NCI-H1105 (cell line): ENCODE measurements at regions not wholly inside any gene's neighbourhood (a gene's known extent, or its start where the extent isn't known, plus 50 kb on each side); places are given as distances from the start of the nearest gene placed in this dataset.

Source experiments
- DNase-seq: peaks from one replicate; lab custom pipeline; 2025; lab: John Stamatoyannopoulos, UW

DNA sequence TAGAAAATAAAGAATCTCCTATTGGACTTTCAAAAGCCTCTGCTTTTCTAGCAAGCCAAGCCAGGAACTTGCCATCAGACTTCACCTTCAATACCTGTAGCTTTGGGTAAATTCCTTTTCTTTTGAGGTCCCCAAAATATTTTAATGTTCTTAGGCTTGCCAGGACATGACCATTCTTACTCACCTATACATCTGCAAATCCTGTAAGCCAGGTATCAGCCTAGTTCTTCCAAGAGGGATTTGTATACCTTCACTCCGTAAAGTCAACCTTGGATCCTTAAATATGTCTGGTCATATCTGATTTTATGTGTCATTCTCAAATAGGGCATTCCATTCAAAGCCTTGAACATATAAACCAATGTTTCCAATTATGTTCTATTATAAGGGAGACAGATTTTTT is 210.6 kb upstream of the CELF2 start:
- no peak for DNase-seq

DNA sequence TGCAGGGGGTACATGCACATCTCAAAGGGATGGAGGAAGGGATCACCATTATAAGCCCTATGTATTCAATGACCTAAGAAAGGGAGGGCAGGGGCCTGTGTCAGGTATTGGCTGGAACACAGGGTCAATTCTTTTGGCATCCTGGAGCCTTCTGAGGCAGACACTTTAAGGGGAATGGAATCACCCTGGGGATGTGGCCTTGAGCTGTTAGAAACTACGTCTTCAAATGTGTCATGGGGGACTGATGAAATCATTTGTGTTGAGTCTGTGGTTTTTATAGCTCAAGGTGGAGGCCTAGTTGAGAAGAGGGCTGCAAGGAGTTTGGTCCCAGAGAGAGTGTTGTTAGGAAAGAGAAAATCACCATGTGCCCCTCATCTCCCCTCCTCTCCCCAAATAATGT is 206.1 kb upstream of the CELF2 start:
- no peak for DNase-seq

DNA sequence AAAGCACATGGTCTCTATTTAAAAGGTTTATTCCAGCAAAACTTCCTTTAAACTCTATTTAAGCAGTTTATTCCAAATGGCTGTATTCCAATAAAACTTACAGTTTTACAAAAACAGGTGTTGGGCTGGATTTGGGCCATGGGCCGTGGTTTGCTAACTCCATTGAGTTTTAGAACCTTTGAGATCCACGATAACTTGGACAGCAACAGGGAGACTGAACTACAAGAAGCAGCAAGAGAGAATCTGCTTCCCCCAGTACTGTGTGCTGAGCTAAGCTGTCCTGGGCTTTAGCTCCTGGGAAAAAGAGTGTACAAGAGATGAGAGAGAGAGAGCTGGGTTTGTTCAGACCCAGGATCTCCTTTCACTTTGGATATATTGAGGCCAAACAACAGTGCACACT is 204.0 kb upstream of the CELF2 start:
- no peak for DNase-seq

DNA sequence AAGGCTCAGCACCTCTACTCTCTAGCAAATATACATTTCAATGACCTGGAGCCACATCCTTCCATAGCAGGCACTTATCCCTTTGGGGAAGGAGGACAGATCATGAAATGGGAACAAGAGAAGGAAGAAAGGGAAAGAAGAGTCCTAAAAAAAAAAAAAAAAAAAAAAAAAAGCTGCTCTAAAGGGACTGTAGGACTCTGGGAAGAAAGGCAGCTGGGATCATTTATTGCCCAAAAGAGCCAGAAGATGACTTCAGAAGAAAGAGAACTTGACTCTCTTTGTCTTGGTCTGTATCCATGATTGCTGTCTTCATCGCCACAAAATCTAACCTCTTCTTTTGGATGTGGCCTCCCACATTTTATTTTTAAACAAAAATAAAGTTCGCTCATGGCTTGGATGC is 203.6 kb upstream of the CELF2 start:
- no peak for DNase-seq

DNA sequence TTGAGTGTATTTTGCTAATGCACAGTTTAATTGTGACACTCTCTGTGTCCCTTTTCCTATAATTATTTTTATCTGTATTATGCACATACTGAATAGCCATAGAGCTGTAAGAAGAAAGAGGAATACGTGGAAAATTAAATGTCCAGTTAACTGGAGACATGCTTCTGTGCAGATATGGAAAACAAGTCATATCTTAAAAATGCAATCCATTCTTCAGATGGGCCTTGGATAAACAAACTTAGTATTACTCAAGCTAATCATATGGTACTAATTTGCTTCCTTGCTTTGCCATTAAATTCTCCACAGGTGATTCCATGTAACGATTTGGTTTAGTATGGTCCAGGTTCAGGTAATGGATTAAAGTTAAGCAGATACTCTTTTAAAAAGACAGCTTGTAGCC is 201.2 kb upstream of the CELF2 start:
- no peak for DNase-seq

DNA sequence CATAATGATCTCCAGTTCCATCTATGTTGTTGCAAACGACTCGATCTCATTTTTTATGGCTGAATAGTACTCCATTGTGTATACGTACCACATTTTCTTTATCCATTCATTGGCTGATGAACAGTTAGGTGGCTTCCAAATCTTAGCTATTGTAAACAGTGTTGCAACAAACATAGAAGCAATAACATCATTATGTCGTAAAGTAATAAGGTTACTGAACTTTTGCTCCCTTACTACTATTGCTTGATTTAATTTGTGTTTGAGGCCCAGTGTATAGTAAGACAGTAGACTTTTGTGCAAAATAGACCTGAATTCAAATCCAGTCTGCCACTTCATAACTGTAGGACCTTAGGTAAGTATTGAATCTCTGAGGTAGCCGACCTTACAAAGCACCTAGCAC is 200.1 kb upstream of the CELF2 start:
- DNase-seq, result no peak

DNA sequence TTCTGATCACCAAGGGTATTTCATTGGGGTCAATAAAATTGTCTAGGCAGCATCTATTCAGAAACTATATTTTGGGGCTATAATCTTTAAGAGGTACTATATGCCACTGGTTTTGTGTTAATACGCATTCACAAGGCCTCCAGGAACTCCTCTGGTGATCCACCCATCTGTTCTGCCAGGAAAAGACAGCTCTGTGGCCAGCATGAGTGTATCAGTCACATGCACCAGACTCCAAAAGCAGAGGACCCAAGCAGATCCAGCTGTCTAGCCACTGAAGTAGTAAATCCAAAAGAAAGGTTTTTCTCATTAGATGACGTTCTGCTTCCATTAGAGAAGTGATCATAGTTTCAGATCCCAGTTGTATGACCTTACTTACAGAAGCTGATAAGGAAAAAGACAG is 199.6 kb upstream of the CELF2 start:
- DNase-seq, result no peak

DNA sequence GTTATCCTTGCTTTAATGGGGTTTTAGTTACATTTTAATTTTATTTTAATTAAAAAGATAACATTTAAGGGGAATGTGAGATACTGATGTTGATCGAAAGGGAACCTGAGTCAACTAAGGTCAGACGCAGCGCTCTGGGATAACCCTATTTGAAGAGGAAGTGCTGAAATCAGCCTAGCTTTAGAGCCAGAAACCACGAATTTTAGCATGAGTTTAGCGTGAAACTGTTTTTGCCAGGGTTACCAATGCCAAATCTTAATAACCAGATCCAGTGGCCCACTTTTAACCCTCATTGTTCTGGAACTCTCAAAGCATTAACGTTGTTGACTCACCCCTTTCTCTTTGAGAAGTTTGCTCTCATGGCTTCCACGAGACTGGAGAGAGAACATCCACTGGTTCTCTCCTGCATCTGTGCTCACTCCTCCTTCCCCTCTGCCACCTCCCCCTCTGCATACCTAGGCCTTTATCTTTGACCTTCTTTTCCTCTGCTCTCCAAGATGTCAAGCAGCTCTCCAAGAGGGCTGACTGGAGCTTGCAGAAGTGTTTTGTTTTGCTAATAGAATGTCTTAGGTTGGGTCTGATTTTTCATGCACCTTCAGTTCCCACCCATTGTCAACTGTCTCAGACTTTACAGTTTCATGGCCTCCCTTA is 198.3 kb upstream of the CELF2 start:
- DNase-seq, result no peak

DNA sequence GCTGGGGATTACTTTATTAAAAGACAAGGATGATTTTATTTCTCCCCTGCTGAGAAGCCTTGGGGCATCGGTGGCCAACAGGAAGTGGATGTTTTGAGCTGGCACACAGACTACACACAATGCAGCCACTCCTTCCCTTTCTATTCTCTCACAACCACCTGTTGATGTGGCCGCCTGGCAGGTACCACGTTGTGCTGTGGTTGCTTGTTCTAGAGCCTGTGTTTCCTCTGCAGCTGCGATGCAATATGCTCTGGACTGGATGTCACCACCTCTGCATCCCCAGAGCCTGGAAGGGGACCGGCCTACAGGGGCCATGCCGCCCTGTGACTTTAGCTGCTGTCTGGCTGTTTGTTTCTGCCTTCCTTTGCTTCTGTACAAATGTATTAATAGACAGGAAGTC is 195.7 kb upstream of the CELF2 start:
- DNase-seq, result no peak

DNA sequence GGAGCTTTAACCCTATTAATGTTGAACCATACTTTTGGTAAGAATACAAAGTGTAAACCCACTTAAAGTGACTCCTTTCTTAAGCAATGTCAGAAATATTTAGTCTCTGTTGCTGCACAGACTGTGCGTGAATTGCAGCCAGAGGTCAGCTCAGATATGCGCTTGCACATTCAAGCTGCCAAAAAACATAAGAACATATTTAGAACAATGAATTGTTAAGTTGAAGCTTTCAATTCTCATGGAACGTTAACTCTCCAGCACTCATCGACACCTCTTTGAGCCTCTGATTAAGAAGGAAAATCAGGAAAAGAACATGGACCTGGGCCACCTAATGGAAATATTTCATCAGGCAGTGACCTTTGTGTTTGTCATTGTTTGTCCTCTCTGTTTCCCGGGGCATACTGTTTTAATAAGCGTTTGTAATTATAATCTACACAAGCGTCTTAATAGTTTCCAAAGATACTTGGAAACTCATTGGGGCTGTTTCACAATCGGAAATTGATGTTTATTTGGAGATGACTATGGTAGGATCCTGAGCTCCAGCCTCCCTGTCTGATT is 193.0 kb upstream of the CELF2 start:
- DNase-seq, result no peak

DNA sequence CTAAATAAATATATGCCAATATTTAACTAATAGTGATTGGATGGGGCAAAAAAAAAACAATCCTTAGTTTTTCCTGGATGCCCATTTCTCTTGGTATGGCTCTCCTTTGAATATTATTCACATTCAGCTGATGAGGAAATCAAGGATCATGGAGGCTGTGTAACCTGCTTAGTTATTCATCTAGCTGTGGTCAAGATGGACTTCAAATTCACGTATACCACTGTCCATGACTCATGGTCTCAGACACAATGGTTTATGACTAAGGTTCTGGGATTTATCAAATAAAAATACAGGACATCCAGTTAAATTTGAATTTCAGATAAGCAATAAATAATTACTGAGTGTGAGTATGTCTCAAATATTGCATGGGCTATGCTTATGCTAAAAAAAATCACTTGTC is 191.5 kb upstream of the CELF2 start:
- no peak for DNase-seq

DNA sequence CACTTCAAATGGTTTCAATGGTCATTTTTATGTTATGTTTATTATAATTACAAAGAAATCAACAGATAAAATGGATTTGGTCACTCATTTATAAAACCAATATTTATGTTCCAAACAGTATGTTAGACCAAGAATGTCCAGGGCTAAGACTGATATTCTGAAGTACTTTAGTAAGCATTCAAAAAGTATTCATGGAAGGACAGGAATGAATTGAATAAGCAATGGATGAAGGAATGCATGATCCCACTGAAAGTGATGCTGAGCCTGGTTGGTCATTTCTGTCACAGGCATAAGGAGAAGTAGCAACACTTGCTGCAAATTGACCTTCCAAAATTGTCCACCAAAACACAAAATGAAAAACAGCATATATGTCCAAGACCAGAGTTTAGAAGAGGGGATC is 189.0 kb upstream of the CELF2 start:
- DNase-seq, result no peak

DNA sequence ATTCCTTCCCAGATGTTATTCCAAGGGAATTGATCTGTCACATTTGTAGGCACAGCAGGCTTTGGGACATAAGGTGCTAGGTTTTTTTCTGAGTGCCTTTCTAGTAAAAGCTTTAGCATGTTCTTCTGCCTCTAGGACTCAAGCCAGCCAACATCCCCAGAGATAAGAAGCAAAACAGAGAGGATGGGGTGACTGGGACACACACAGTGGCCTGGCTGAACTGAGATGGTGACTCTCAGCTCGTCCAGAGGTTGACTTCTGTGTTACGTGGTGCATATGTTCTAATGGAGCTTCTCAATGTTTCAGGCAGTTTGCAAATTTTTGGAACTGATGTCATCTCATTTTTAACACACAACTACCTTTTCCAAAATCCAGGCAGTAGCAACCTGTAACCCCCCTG is 188.1 kb upstream of the CELF2 start:
- DNase-seq, result no peak

DNA sequence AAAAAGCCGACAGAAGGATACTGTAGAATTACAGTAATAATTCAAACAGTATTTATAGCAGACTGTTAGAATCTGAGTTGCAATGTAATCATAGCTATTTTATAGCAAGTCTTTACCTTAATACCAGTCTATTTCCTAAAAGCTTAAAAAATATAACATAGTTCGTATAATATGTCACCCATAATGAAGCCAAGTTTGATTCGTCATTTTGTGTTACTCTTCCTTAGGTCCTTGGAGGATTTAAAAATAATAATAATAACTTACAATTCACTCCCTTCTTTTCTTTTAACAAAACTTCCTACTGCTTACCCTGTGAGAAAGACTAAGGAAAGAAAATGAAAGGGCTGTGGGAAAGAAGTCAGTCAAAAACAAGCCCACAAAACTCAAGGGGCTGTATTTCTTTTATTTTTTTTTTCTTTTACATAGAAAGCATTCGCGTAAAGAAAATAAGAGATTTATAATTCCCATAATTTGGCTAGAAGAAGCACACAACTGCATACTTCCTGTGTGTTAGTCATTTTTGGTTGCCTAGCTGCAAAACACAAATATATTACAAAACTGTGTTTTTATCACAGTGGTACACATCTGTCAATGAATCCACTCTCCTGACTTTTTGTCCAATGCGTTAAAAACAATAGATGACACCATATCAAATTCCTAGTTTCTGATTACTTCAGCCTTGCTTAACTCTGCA is 187.2 kb upstream of the CELF2 start:
- no peak for DNase-seq

DNA sequence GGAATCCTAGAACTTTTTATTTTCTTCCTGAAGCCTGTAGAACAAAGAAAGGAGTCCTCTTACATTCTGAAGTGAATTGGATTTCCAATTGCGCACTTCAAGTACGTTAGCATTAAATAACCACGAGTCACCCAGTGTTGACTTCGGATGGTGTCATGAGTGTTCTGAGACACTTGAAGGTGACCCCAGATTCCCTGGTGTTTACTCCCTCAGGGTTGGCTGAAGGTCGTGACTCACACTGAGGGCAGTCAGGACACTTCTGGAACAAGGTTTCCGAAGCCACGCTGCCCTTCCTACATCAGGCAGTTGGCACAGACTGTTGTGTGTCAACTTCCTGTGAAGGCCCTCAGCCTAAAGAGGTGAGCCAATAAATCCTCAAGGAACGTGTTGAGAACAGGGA is 186.6 kb upstream of the CELF2 start:
- DNase-seq, result no peak

DNA sequence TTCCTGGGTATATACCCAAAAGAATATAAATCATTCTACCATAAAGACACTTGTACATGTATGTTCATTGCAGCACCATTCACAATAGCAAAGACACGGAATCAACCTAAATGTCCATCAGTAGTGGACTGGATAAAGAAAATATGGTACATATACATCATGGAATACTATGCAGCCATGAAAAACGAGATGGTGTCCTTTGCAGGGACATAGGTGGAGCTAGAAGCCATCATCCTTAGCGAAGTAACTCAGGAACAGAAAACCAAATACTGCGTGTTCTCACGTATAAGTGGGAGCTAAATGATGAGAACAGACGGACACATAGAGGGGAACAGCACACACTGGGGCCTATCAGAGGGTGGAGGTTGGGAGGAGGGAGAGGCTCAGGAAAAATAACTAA is 183.7 kb upstream of the CELF2 start:
- no peak for DNase-seq

DNA sequence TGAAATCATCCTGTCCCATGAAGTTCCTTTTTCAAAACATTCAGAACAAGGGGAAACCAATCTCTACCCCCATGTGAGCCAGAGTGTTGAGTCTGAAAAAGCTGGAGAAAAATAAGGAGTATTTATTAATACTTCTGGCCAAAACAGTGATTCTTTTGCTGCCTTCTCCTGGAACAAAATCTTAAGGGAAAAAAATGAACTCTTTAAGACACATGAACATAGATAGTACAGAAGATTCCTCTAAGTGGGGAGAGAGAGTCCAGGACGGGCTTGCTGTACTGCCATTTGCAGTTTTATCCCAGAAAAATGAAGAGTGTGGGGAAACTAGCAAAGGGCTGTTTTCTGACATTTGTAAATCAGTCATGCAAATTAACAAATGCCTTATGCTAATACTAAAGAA is 173.4 kb upstream of the CELF2 start:
- DNase-seq, result no peak

DNA sequence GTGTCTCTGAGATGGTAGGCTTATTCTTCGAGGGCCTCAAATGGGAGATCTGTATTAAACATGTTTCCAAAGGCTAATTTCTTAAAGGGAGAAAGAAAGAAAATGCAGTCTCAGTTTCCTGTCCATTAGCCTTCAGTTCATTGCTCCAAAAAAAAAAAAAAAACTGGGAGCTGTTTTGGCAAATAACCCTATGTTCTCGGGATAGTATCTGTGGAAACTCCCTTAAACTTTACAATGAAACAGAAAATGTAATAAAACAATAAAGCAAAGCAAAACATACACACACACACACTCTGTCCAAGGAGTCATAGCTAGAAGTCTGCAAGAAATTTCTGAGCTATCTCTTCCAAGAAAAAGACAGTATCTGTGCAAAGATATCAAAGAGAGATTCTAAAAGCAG is 172.5 kb upstream of the CELF2 start:
- no peak for DNase-seq

DNA sequence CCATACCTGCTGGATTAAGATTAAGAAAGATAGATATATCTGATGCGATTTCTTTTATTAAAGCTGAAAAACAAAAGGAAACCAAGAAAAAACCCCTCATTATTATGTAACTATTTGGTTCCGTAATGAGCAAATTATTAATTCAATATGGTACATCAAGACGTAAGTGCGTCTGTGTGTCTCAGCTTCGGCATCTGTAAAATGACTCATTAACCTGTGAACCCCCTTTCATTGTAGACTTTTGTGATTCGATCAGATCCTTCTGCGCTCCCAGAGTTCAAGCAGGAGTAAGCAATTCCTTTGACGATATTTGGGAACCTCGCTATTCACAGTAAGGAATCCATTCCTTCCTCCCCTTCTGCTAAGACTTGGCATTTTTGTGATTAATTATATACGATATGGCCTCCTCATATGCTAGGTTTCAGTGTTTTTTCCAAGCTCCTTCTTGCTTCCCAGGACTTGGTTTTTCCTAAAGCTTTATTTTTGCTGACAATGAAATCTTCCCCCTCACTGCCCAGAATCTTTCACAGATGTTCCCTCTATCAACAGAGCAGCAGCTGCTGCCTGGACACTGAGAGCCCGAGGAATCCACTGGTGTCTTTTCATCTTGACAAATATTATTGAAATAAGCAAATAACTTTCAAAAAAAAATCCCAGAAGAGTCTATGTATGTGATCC is 171.7 kb upstream of the CELF2 start:
- DNase-seq, result no peak

DNA sequence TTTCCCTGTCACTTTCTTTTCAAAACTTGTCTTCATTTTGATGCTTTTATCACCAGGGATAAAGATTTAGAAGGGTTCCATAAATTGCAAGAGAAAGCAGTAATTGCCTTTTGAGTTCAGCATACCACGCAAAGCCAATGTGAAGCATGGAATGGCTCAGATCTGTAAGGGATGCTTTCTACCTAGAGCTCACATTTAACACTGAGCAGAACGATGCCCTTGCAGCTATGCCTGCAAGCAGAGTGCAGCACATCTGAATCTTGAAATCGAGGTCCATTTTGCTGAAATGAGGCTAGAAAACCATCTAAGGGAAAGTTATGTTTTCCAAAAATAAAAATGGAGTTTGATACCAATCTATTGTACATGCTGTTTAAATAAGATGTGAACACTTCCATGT is 171.2 kb upstream of the CELF2 start:
- no peak for DNase-seq

DNA sequence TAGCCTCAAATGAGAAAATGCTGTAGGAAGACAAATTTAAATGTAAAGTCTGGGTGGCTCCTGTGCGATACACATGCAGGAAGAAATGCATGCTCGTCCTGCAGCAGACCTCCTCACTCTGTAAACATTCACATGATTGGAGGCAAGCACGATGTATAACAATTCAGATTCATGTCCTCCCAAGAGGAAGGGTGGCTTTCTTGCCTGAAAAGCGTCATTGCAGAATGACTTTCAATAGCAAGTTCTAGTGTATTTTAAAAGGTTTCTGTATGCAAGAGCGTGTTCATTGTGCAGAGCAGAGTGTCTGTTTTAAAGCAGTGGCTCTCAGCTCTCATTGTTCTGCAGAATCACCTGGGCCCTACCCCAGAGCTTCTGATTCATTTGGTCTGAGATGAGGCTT is 170.3 kb upstream of the CELF2 start:
- DNase-seq, result no peak

DNA sequence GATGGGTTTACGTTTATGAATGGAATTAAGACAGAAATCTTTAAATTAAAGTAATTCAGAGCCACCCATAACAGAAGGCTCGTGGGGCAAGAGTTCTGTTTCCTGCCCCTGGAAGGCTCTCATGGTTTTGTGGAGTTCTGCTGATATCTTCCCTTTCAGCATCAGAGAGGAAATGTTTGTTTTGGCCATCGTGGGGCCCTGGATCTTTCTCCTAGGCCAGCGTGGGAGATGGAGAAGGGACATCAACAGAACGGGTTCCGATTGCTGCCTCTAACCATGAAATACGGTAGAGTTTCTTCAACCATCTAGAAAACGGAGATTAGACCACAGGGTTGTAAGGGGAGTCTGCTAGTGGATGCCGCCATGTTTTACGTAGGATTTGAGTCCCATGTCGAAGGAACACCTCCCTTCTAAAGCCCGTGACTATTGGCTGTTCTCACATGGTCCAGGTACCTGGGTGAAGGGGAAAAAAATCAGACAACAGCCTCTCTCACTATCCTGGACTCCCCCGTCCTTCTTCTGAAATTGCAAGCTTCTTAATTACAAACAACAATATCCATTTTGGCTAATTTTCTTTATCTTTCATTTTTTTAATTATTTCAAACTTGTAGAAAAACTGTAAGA is 169.1 kb upstream of the CELF2 start:
- DNase-seq, result no peak

DNA sequence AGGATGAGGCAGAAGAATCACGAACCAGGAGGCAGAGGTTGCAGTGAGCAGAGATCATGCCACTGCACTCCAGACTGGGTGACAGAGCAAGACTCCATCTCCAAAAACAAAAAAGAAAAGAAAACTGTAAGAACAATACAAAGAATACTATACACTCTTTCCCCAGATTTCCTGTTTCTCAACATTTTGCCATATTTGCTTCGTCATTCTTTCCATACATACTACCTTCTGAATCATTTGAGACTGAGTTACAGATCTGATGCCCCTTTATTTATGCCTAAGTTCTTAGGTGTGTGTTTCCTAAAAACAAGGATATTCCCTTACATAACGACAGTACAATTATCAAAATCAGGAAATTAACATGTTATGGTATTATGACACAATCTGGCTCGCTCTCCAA is 168.4 kb upstream of the CELF2 start:
- DNase-seq, result no peak
